ENCODE measurements at regions not wholly inside any gene's neighbourhood (a gene's known extent, or its start where the extent isn't known, plus 50 kb on each side); places are given as distances from the start of the nearest gene placed in this dataset.

DNA sequence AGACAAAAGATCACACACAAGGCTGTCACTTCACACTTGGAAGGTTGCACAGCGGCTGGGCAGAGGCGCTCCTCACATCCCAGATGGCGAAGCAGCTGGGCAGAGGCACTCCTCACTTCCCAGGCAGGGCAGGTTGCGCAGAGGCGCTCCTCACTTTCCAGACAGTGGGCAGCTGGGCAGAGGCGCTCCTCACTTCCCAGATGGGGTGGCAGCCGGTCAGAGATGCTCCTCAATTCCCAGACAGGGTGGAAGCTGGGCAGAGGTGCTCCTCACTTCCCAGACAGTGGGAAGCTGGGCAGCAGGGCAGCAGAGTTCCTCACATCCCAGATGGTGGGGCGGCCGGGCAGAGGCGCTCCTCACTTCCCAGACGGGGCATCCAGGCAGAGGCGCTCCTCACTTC lies 199.2 kb downstream of the RTL9 start:
- no peaks in the 10 kb centered on the region for H3K27me3 ChIP-seq (replicated peaks; ENCODE audit: control insufficient read depth, insufficient read depth, low read length)
- no peak for DNase-seq (ENCODE audit: extremely low read depth, insufficient read length)
- TF ChIP-seq, protein P1, sequence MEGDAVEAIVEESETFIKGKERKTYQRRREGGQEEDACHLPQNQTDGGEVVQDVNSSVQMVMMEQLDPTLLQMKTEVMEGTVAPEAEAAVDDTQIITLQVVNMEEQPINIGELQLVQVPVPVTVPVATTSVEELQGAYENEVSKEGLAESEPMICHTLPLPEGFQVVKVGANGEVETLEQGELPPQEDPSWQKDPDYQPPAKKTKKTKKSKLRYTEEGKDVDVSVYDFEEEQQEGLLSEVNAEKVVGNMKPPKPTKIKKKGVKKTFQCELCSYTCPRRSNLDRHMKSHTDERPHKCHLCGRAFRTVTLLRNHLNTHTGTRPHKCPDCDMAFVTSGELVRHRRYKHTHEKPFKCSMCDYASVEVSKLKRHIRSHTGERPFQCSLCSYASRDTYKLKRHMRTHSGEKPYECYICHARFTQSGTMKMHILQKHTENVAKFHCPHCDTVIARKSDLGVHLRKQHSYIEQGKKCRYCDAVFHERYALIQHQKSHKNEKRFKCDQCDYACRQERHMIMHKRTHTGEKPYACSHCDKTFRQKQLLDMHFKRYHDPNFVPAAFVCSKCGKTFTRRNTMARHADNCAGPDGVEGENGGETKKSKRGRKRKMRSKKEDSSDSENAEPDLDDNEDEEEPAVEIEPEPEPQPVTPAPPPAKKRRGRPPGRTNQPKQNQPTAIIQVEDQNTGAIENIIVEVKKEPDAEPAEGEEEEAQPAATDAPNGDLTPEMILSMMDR (IDR thresholded peaks at IDR 0.05; ENCODE audit: insufficient read depth, low read length, poor library complexity, severe bottlenecking), result no peak

DNA sequence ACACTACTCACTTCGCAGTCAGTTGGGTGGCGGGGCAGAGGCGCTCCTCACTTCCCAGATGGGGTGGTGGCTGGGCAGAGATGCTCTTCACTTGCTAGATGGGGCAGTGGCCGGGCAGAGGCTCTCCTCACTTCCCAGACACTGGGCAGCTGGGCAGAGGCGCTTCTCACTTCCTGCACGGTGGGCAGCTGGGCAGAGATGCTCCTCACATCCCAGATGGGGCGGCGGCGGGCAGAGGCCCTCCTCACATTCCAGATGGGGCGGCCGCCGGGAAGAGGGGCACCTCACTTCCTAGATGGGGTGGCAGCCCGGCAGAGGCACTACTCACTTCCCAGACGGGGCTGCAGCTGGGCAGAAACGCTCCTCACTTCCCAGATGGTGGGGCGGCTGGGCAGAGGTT lies 199.8 kb downstream of the RTL9 start:
- no peak for DNase-seq (ENCODE audit: extremely low read depth, insufficient read length)
- no peaks in the 10 kb centered on the region for H3K36me3 ChIP-seq (ENCODE audit: control insufficient read depth, insufficient read depth, low read length)
- TF ChIP-seq, protein P1 (IDR thresholded peaks at IDR 0.05; ENCODE audit: insufficient read depth, low read length, poor library complexity, severe bottlenecking), result no peak
- H3K4me3 ChIP-seq (replicated peaks; ENCODE audit: low read depth, low read length), result no peak overlapping the region
- no peaks in the 10 kb centered on the region for H3K27me3 ChIP-seq (replicated peaks; ENCODE audit: control insufficient read depth, insufficient read depth, low read length)

More for the DNA sequence above, 199.2 kb downstream of the RTL9 start:
- Histone ChIP-seq H3K36me3 (ENCODE audit: control insufficient read depth, insufficient read depth, low read length) (no peaks in the 10 kb centered on the region), H3K4me3 (replicated peaks; ENCODE audit: low read depth, low read length) (no peak overlapping the region)

DNA sequence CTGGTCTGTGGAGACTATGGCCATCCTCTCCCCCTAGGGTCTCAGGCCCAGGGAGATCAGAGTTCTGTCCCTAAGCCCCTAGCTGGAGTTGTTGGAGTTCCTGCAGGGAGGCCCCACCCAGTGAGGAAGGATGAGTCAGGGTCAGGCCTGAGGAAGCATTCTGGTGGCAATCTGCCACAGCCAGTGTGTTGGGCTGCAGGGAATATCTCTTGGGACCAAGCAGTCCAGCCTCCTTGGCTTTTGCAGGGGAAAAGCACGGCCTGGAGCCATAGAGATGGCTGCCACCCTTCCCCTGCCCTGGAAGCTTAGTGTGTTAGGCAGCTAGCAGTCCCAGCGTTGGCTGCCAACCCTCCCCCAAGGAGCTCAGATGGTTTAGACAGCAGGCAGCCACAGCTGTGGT lies 202.4 kb downstream of the RTL9 start:
- DNase-seq (ENCODE audit: extremely low read depth, insufficient read length), result no peak

DNA sequence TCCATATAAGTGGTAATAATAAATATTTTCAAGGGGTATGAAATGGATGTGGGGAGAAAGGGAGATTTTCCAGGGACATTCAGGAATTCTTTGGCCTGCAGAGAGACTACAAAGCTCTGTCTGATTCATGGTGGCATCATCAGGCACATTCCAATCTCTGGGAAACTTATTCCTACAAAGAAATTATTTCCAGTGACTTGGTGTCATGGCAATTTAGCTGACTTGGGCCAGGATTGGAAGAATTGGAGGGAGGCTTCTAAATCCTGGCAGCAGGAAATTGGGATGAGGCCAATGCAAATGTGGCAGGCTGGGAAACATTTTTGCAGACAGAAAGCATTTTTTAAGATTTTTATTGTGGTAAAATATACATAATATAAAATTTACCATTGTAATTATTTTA lies 204.6 kb downstream of the RTL9 start:
- TF ChIP-seq, protein P1 (IDR thresholded peaks at IDR 0.05; ENCODE audit: insufficient read depth, low read length, poor library complexity, severe bottlenecking), result no peak
- no peak overlapping the region for H3K4me3 ChIP-seq (replicated peaks; ENCODE audit: low read depth, low read length)
- no peak for DNase-seq (ENCODE audit: extremely low read depth, insufficient read length)
- no peaks in the 10 kb centered on the region for H3K27me3 ChIP-seq (replicated peaks; ENCODE audit: control insufficient read depth, insufficient read depth, low read length)
- no peaks in the 10 kb centered on the region for H3K36me3 ChIP-seq (ENCODE audit: control insufficient read depth, insufficient read depth, low read length)

More for the DNA sequence above, 202.4 kb downstream of the RTL9 start:
- TF ChIP-seq, protein P1 (IDR thresholded peaks at IDR 0.05; ENCODE audit: insufficient read depth, low read length, poor library complexity, severe bottlenecking), result no peak
- H3K36me3 ChIP-seq (ENCODE audit: control insufficient read depth, insufficient read depth, low read length), result no peaks in the 10 kb centered on the region
- no peaks in the 10 kb centered on the region for H3K27me3 ChIP-seq (replicated peaks; ENCODE audit: control insufficient read depth, insufficient read depth, low read length)
- H3K4me3 ChIP-seq (replicated peaks; ENCODE audit: low read depth, low read length), result no peak overlapping the region

DNA sequence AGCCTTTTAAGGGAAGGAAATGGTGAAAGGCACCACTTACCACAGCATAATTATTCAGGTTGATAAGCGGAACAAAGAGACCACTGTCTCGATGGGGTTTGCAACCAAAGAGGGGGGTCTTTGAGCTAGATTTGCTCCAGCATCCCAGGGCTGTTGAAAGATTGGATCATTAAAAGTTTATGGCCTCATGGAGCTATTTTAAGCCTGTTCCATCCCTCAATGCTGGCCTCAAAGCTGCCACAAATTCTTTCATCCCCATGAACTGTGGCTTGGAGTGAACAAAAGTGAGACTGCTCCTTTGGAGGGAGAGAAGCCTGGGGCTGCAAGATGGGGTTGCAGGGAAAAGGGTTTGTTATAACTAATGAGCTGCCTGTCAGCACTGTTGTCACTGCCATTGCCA lies 209.8 kb downstream of the RTL9 start:
- peaks cover 1% of the 10 kb centered on the region; the same call in 1 of the 2 replicates for H3K27me3 ChIP-seq (replicated peaks; ENCODE audit: control insufficient read depth, insufficient read depth, low read length)

More for the DNA sequence above, 209.8 kb downstream of the RTL9 start:
- TF ChIP-seq, protein P1 (IDR thresholded peaks at IDR 0.05; ENCODE audit: insufficient read depth, low read length, poor library complexity, severe bottlenecking), result no peak
- Histone ChIP-seq H3K36me3 (ENCODE audit: control insufficient read depth, insufficient read depth, low read length) (no peaks in the 10 kb centered on the region), H3K4me3 (replicated peaks; ENCODE audit: low read depth, low read length) (no peak overlapping the region)
- DNase-seq (ENCODE audit: extremely low read depth, insufficient read length), result no peak

All from GM06990 (cell line).